IPS-NIHi7 (cell line): ENCODE measurements at regions not wholly inside any gene's neighbourhood (a gene's known extent, or its start where the extent isn't known, plus 50 kb on each side); places are given as distances from the start of the nearest gene placed in this dataset.

Source experiments
- DNase-seq: peaks from one replicate; pipeline ENCODE4 v3.0.0; 2012; ENCODE audit warnings: mixed read lengths; ENCODE audit errors: extremely low spot score

DNA sequence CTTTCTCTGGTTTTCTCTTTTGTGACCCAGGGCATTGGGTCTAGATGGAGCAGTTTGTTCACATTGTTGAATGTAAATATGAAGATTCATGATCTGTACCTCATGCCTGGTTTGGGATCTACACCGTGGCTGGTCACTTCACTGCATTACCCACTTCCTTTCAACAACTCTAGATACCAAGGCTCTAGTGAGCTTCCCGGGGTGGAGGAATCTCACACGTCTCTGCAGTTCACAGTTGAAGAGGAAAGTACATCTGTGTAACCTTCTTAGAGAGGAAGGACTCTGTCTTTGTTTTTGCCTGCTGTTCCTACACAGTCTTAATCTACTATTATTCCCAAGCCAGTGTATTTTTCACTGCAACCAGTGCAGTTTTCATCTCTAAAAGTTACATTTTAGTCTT, 574.8 kb downstream of the MBD2 start:
- peak; percentile 11 for DNase-seq

GRCh38 chr18:53644799-53645471, 579.5 kb downstream of the MBD2 start:
- no peak for DNase-seq

GRCh38 chr18:53639687-53640086, 584.8 kb downstream of the MBD2 start:
- no peak for DNase-seq

- no peak for DNase-seq
Measured at GRCh38 chr18:53629337-53629736, 595.1 kb downstream of the MBD2 start.

- no peak for DNase-seq
Measured at GRCh38 chr18:53625997-53626599, 598.4 kb downstream of the MBD2 start.

- no peak for DNase-seq
Measured at GRCh38 chr18:53610957-53611356, 613.5 kb downstream of the MBD2 start.

- no peak for DNase-seq
Measured at GRCh38 chr18:53606792-53607191, 617.7 kb downstream of the MBD2 start.

DNA sequence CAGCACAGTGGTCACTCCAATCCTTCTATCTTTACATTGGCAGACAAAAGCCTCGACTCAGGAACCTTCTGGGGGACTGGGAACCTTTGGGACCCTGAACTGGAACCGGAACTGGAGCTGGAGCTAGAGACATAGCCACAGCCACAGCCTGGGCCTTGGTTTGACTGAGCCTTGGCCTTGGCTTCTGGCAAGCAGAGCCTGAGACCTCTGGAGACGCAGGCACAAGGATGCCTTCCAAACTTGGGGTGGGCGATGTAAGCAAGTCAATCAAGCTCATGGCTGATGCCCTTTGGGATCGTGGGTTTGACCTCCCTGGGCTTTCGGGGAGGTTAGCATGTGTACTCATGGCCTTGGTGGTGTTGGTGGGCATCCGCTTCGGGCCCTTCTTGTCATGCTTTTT, 619.3 kb downstream of the MBD2 start:
- DNase-seq: no peak

DNA sequence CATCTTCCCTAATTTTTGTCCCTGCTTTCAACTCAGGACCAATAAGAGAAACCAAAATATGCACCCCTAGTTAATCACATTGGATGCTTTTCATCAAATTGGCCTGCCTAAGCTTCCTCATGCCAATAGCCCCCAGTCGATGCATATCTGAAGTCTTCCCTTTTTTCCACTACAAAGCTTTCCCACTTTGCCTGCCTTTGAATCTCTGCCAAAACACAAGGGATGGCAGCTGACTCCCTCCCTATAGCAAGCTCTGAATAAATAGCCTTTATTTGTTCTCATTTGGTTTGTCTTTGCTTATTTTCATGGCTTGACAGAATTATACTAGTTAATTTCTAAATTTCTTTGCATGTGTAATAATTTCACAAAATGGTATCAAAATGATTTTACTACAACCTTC, 621.2 kb downstream of the MBD2 start:
- DNase-seq: no peak

GRCh38 chr18:53601344-53601743, 623.1 kb downstream of the MBD2 start:
- no peak for DNase-seq

DNA sequence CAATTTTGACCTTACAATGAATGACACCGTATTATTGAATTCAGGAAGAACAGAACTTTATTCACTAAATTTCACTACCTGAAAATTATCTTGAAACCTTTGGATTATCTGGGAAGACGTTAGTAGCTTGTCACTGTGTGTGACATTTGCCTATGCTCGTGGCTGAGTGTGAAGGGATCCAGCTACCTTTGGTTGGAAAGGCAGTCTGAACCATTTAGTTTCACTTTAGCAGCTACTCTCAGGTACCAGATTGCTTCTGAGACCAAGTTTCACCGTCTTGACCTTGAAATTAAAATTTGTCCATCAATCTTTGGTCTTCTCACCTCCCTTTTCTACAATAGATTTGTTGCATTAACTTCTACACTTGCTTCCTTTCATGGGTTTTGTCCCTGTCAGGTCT, 637.5 kb downstream of the MBD2 start:
- DNase-seq: no peak
